ENCODE measurements at regions not wholly inside any gene's neighbourhood (a gene's known extent, or its start where the extent isn't known, plus 50 kb on each side); places are given as distances from the start of the nearest gene placed in this dataset.

DNA sequence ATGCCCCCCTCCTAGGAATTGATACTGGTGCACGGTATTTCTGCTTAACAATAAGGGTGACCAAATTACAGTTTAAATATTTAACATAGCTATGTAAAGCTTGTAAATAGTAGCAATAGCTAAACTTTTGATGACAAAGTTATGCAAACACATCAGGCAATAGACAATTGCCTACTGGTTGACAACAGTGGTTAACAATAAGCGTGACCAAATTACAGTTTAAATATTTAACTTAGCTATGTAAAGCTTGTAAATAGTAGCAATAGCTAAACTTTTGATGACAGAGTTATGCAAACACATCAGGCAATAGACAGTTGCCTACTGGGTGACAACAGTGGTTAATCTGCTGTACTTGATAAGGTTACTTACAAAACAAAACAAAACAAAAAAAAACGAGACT is 886.5 kb upstream of the FLRT2 start:
- no peak for DNase-seq (ENCODE audit: low read depth in 1 of 2, low spot score in 1 of 2)
- TF ChIP-seq GABPA (IDR thresholded peaks at IDR 0.05; ENCODE audit: low read depth) (no peak), POLR2AphosphoS5 (IDR thresholded peaks at IDR 0.05; ENCODE audit: low read depth) (no peak), SPI1 (IDR thresholded peaks at IDR 0.05; ENCODE audit: borderline replicate concordance, low read depth) (no peak)
- TF ChIP-seq, protein P1, sequence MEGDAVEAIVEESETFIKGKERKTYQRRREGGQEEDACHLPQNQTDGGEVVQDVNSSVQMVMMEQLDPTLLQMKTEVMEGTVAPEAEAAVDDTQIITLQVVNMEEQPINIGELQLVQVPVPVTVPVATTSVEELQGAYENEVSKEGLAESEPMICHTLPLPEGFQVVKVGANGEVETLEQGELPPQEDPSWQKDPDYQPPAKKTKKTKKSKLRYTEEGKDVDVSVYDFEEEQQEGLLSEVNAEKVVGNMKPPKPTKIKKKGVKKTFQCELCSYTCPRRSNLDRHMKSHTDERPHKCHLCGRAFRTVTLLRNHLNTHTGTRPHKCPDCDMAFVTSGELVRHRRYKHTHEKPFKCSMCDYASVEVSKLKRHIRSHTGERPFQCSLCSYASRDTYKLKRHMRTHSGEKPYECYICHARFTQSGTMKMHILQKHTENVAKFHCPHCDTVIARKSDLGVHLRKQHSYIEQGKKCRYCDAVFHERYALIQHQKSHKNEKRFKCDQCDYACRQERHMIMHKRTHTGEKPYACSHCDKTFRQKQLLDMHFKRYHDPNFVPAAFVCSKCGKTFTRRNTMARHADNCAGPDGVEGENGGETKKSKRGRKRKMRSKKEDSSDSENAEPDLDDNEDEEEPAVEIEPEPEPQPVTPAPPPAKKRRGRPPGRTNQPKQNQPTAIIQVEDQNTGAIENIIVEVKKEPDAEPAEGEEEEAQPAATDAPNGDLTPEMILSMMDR (IDR thresholded peaks at IDR 0.05; ENCODE audit: insufficient read depth, low read length) = no peak
- TF ChIP-seq, protein P2, sequence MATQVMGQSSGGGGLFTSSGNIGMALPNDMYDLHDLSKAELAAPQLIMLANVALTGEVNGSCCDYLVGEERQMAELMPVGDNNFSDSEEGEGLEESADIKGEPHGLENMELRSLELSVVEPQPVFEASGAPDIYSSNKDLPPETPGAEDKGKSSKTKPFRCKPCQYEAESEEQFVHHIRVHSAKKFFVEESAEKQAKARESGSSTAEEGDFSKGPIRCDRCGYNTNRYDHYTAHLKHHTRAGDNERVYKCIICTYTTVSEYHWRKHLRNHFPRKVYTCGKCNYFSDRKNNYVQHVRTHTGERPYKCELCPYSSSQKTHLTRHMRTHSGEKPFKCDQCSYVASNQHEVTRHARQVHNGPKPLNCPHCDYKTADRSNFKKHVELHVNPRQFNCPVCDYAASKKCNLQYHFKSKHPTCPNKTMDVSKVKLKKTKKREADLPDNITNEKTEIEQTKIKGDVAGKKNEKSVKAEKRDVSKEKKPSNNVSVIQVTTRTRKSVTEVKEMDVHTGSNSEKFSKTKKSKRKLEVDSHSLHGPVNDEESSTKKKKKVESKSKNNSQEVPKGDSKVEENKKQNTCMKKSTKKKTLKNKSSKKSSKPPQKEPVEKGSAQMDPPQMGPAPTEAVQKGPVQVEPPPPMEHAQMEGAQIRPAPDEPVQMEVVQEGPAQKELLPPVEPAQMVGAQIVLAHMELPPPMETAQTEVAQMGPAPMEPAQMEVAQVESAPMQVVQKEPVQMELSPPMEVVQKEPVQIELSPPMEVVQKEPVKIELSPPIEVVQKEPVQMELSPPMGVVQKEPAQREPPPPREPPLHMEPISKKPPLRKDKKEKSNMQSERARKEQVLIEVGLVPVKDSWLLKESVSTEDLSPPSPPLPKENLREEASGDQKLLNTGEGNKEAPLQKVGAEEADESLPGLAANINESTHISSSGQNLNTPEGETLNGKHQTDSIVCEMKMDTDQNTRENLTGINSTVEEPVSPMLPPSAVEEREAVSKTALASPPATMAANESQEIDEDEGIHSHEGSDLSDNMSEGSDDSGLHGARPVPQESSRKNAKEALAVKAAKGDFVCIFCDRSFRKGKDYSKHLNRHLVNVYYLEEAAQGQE (IDR thresholded peaks at IDR 0.05; ENCODE audit: insufficient replicate concordance, low read depth) = no peak
- H3K27me3 ChIP-seq (ENCODE audit: insufficient read depth, poor library complexity, severe bottlenecking) = no peaks in the 10 kb centered on the region
- no peak overlapping the region for H3K4me3 ChIP-seq (replicated peaks; ENCODE audit: insufficient read depth, low read length)
- H3K27ac ChIP-seq (replicated peaks) = no peak overlapping the region

DNA sequence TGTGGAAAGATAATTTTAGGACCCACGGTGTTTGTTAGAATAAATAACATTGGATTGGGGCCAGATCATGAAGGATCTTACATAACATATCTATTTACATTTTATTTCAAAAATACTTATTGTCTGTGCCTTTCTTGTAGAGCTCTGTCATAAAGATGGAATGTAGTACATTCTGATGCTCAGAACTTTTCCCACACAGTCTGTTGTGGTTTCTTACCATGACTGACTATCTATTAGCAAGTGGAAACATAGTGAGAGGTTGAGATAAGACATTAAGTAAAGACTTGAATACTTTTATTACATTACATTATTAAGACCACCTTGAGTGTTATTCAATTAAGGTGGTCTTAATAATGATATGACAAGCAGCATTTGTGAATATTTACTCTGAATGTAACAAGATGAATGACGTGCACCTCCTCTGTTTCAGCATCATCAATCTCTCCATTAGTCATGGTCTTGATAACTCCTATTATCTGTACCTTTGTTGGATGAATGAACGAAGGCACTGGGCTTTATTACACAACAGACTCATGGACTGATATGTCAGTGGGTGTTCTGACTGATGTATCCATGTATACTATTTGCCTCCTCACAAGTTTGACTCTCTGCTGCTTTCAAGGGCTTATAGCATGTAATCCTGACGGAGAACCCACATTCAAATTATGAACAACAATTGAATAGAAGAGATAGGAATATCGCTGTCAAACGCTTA is 883.0 kb upstream of the FLRT2 start:
- TF ChIP-seq, protein P2 (IDR thresholded peaks at IDR 0.05; ENCODE audit: insufficient replicate concordance, low read depth) = no peak
- no peak for TF ChIP-seq SPI1 (IDR thresholded peaks at IDR 0.05; ENCODE audit: borderline replicate concordance, low read depth)
- no peak for TF ChIP-seq GABPA (IDR thresholded peaks at IDR 0.05; ENCODE audit: low read depth)
- no peak overlapping the region for H3K4me3 ChIP-seq (replicated peaks; ENCODE audit: insufficient read depth, low read length)
- no peak for DNase-seq (ENCODE audit: low read depth in 1 of 2, low spot score in 1 of 2)
- H3K27ac ChIP-seq (replicated peaks) = no peak overlapping the region
- H3K27me3 ChIP-seq (ENCODE audit: insufficient read depth, poor library complexity, severe bottlenecking) = no peaks in the 10 kb centered on the region

DNA sequence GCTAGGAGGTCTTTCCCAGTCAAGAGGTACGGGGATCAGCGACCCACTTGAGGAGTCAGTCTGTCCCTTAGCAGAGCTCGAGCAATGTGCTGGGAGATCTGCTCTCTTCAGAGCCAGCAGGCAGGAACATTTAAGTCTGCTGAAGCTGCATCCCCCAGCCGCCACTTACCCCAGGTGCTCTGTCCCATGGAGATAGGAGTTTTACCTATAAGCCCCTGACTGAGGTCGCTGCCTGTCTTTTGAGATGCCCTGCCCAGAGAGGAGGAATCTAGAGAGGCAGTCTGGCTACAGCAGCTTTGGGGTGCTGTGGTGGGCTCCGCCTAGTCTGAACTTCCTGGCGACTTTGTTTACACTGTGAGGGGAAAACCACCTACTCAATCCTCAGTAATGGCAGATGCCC is 874.9 kb upstream of the FLRT2 start:
- TF ChIP-seq, protein P1 (IDR thresholded peaks at IDR 0.05; ENCODE audit: insufficient read depth, low read length) = no peak
- no peak for TF ChIP-seq POLR2AphosphoS5 (IDR thresholded peaks at IDR 0.05; ENCODE audit: low read depth)
- TF ChIP-seq SPI1 (IDR thresholded peaks at IDR 0.05; ENCODE audit: borderline replicate concordance, low read depth) = no peak
- TF ChIP-seq, protein P2 (IDR thresholded peaks at IDR 0.05; ENCODE audit: insufficient replicate concordance, low read depth) = no peak
- no peak for TF ChIP-seq GABPA (IDR thresholded peaks at IDR 0.05; ENCODE audit: low read depth)
- DNase-seq (ENCODE audit: low read depth in 1 of 2, low spot score in 1 of 2) = no peak
- H3K27ac ChIP-seq (replicated peaks) = no peak overlapping the region
- H3K27me3 ChIP-seq (ENCODE audit: insufficient read depth, poor library complexity, severe bottlenecking) = no peaks in the 10 kb centered on the region
- no peak overlapping the region for H3K4me3 ChIP-seq (replicated peaks; ENCODE audit: insufficient read depth, low read length)
